ENCODE measurements at regions not wholly inside any gene's neighbourhood (a gene's known extent, or its start where the extent isn't known, plus 50 kb on each side); places are given as distances from the start of the nearest gene placed in this dataset.

- DNase-seq = no peak
These were observed 371.9 kb downstream of the BMPER start for GRCh38 chr7:34277016-34277802.

- no peak for DNase-seq
These were observed 372.5 kb downstream of the BMPER start for GRCh38 chr7:34277803-34278199.

GRCh38 chr7:34281260-34281659 is 375.9 kb downstream of the BMPER start:
- no peak for DNase-seq

GRCh38 chr7:34282271-34282670 is 375.7 kb upstream of the NPSR1 start:
- no peak for DNase-seq

GRCh38 chr7:34296663-34297062 is 361.4 kb upstream of the NPSR1 start:
- DNase-seq = no peak

- no peak for DNase-seq
These were observed 359.5 kb upstream of the NPSR1 start for GRCh38 chr7:34298492-34299013.

- no peak for DNase-seq
These were observed 359.0 kb upstream of the NPSR1 start for GRCh38 chr7:34299066-34299465.

- no peak for DNase-seq
These were observed 350.5 kb upstream of the NPSR1 start for GRCh38 chr7:34307540-34307939.

- no peak for DNase-seq
These were observed 349.4 kb upstream of the NPSR1 start for GRCh38 chr7:34308595-34308994.

GRCh38 chr7:34309116-34309515 is 348.9 kb upstream of the NPSR1 start:
- no peak for DNase-seq

- DNase-seq = no peak
These were observed 348.4 kb upstream of the NPSR1 start for GRCh38 chr7:34309584-34309983.

- DNase-seq = no peak
These were observed 346.4 kb upstream of the NPSR1 start for GRCh38 chr7:34311591-34311990.

GRCh38 chr7:34312624-34313023 is 345.4 kb upstream of the NPSR1 start:
- DNase-seq = no peak

GRCh38 chr7:34313289-34313688 is 344.7 kb upstream of the NPSR1 start:
- DNase-seq = no peak

GRCh38 chr7:34315032-34315431 is 343.0 kb upstream of the NPSR1 start:
- DNase-seq = no peak

GRCh38 chr7:34317039-34317438 is 341.0 kb upstream of the NPSR1 start:
- DNase-seq = no peak

GRCh38 chr7:34320412-34320811 is 337.6 kb upstream of the NPSR1 start:
- DNase-seq = no peak

GRCh38 chr7:34320926-34321661 is 336.9 kb upstream of the NPSR1 start:
- DNase-seq = peak in 1 of 2 donors; percentile 5

GRCh38 chr7:34322841-34323240 is 335.2 kb upstream of the NPSR1 start:
- no peak for DNase-seq

GRCh38 chr7:34327681-34328080 is 330.3 kb upstream of the NPSR1 start:
- no peak for DNase-seq

GRCh38 chr7:34330308-34330707 is 327.7 kb upstream of the NPSR1 start:
- DNase-seq = no peak

GRCh38 chr7:34331102-34331501 is 326.9 kb upstream of the NPSR1 start:
- no peak for DNase-seq

GRCh38 chr7:34332006-34332405 is 326.0 kb upstream of the NPSR1 start:
- no peak for DNase-seq

- no peak for DNase-seq
These were observed 324.8 kb upstream of the NPSR1 start for GRCh38 chr7:34333184-34333583.

Measured in bone marrow (tissue), 2 donors.